H1 (cell line): ENCODE measurements at regions not wholly inside any gene's neighbourhood (a gene's known extent, or its start where the extent isn't known, plus 50 kb on each side); places are given as distances from the start of the nearest gene placed in this dataset.

Experiments
- CTCF ChIA-PET: fragments of 300-600 bp; sonication (Branson Sonifier 250); formaldehyde crosslinking; loops from one replicate; lab custom pipeline; 2021; ENCODE audit not compliant: partially characterized antibody; lab: Charles Lee
- POLR2A ChIA-PET: fragments of 300-600 bp; sonication (Branson Sonifier 250); formaldehyde crosslinking; loops from one replicate; lab custom pipeline; 2021; ENCODE audit warnings: inconsistent platforms; ENCODE audit not compliant: partially characterized antibody; lab: Charles Lee
- DNase-seq, 2 experiments: peaks; one replicate each; pipeline versions ENCODE4 v3.0.0 to v3.0.0-alpha.2; 2010 to 2022; ENCODE audit warnings: low spot score in 2 of 2, low read depth in 1 of 2, mixed read lengths in 1 of 2
- FAIRE-seq: peaks from 2 replicates; lab custom pipeline; 2011; peaks lifted over from hg19 to GRCh38; lab: Jason Lieb, UNC
- H2AFZ ChIP-seq: 2 replicates; pipeline ENCODE4 v1.8.1; 2012; ENCODE audit warnings: low read length, inconsistent platforms
- H2AK5ac ChIP-seq: 2 replicates; pipeline ENCODE4 v1.6.1; 2013; ENCODE audit warnings: low read depth, low read length
- H2BK120ac ChIP-seq: replicated peaks from 2 replicates; pipeline ENCODE3; 2013; ENCODE audit warnings: low read depth, low read length, inconsistent platforms
- H2BK12ac ChIP-seq: 2 replicates; pipeline ENCODE4 v1.6.1; 2013; ENCODE audit warnings: low read depth, low read length
- H2BK15ac ChIP-seq: 2 replicates; pipeline ENCODE4 v1.6.1; 2013; ENCODE audit warnings: low read length
- H2BK20ac ChIP-seq: 2 replicates; pipeline ENCODE4 v1.6.1; 2013; ENCODE audit warnings: low read length
- H2BK5ac ChIP-seq: 2 replicates; pipeline ENCODE4 v1.6.1; 2013; ENCODE audit warnings: low read depth, low read length
- H3K14ac ChIP-seq: 2 replicates; pipeline ENCODE4 v1.6.1; 2013; ENCODE audit warnings: inconsistent platforms; ENCODE audit not compliant: insufficient read length
- H3K18ac ChIP-seq: 2 replicates; pipeline ENCODE4 v1.6.1; 2013; ENCODE audit warnings: low read length; ENCODE audit errors: extremely low read depth
- H3K23ac ChIP-seq: 2 replicates; pipeline ENCODE4 v1.6.1; 2013; ENCODE audit warnings: inconsistent platforms; ENCODE audit not compliant: insufficient read length
- H3K23me2 ChIP-seq: 2 replicates; pipeline ENCODE4 v1.6.1; 2013; ENCODE audit warnings: low read depth, low read length
- H3K27ac ChIP-seq: 2 replicates; pipeline ENCODE4 v1.6.1; 2011; ENCODE audit warnings: low read depth, low read length, inconsistent platforms
- H3K27me3 ChIP-seq, 4 experiments: replicated peaks in 1 of 4; 1 replicate in 1 of 4; 2 replicates in 3 of 4; pipeline versions ENCODE4 v1.6.1 to v1.8.1; 2011 to 2013; ENCODE audit warnings: low read length in 3 of 4, mild to moderate bottlenecking in 3 of 4, inconsistent platforms in 2 of 4, mixed read lengths in 2 of 4, moderate library complexity in 1 of 4; ENCODE audit not compliant: control insufficient read depth in 3 of 4, insufficient read depth in 3 of 4; ENCODE audit errors: extremely low read depth in 1 of 4
- H3K36me3 ChIP-seq, 4 experiments: 2 replicates each; pipeline versions ENCODE4 v1.6.1 to v1.8.1; 2011 to 2013; ENCODE audit warnings: mild to moderate bottlenecking in 4 of 4, low read length in 3 of 4, moderate library complexity in 2 of 4, control low read depth in 1 of 4, inconsistent platforms in 1 of 4; ENCODE audit not compliant: insufficient read depth in 4 of 4, control insufficient read depth in 2 of 4
- H3K4ac ChIP-seq: replicated peaks from 2 replicates; pipeline ENCODE3; 2013; ENCODE audit warnings: low read length, low read depth, mixed read lengths, inconsistent platforms; ENCODE audit not compliant: insufficient read length
- H3K4me1 ChIP-seq, 4 experiments: replicated peaks in 1 of 4; 1 replicate in 1 of 4; 2 replicates in 3 of 4; pipeline versions ENCODE4 v1.6.1 to v1.8.1; 2011 to 2013; ENCODE audit warnings: low read length in 3 of 4, inconsistent platforms in 2 of 4, mixed read lengths in 1 of 4; ENCODE audit not compliant: insufficient read depth in 4 of 4, control insufficient read depth in 3 of 4
- H3K4me2 ChIP-seq, 2 experiments: 2 replicates each; pipeline versions ENCODE4 v1.6.1 to v1.8.1; 2011 to 2013; ENCODE audit warnings: low read depth in 2 of 2, low read length in 2 of 2, control low read depth in 1 of 2, inconsistent platforms in 1 of 2, mild to moderate bottlenecking in 1 of 2; ENCODE audit not compliant: insufficient read depth in 1 of 2
- H3K4me3 ChIP-seq, 4 experiments: fragments of 200-600, 300-600 bp in 1 of 4; sonication (generic), shearing (Covaris generic), sonication (Bioruptor Twin) in 1 of 4; 2 replicates each; pipeline versions ENCODE4 v1.5.1 to v1.8.1; 2011 to 2016; ENCODE audit warnings: low read length in 4 of 4, low read depth in 3 of 4, control low read depth in 2 of 4, inconsistent platforms in 2 of 4, mild to moderate bottlenecking in 2 of 4, mixed read lengths in 1 of 4, moderate library complexity in 1 of 4; ENCODE audit not compliant: insufficient read depth in 2 of 4; ENCODE audit errors: extremely low read depth in 1 of 4
- H3K56ac ChIP-seq: replicated peaks from 2 replicates; pipeline ENCODE3; 2013; ENCODE audit warnings: low read depth, mild to moderate bottlenecking, mixed read lengths, low read length, inconsistent platforms; ENCODE audit not compliant: insufficient read length
- H3K79me1 ChIP-seq: 2 replicates; pipeline ENCODE4 v1.6.1; 2013; ENCODE audit warnings: low read depth, low read length, control low read depth
- H3K79me2 ChIP-seq, 2 experiments: 2 replicates each; pipeline versions ENCODE4 v1.6.1 to v1.8.1; 2012 to 2013; ENCODE audit warnings: low read length in 2 of 2, mild to moderate bottlenecking in 2 of 2, inconsistent platforms in 1 of 2; ENCODE audit not compliant: insufficient read depth in 2 of 2, control insufficient read depth in 1 of 2
- H3K9ac ChIP-seq, 4 experiments: replicated peaks in 1 of 4; 1 replicate in 1 of 4; 2 replicates in 3 of 4; pipeline versions ENCODE4 v1.6.1 to v1.8.1; 2011 to 2013; ENCODE audit warnings: low read depth in 3 of 4, low read length in 3 of 4, control low read depth in 2 of 4, mild to moderate bottlenecking in 2 of 4, moderate library complexity in 2 of 4, inconsistent platforms in 1 of 4; ENCODE audit errors: extremely low read depth in 1 of 4
- H3K9me3 ChIP-seq, 2 experiments: 2 replicates each; pipeline versions ENCODE4 v1.6.1 to v1.8.1; 2012 to 2013; ENCODE audit warnings: mild to moderate bottlenecking in 2 of 2, moderate library complexity in 2 of 2, control low read depth in 1 of 2, inconsistent platforms in 1 of 2, low read depth in 1 of 2, low read length in 1 of 2, mixed read lengths in 1 of 2; ENCODE audit not compliant: insufficient read depth in 2 of 2
- H4K20me1 ChIP-seq, 2 experiments: replicated peaks in 1 of 2; 2 replicates each; pipeline versions ENCODE3 to v1.8.1; 2011 to 2013; ENCODE audit warnings: inconsistent platforms in 2 of 2, low read length in 2 of 2, mild to moderate bottlenecking in 1 of 2; ENCODE audit not compliant: insufficient read depth in 2 of 2, control insufficient read depth in 1 of 2
- H4K5ac ChIP-seq: 2 replicates; pipeline ENCODE4 v1.6.1; 2013; ENCODE audit warnings: low read length, low read depth, mixed read lengths, inconsistent platforms; ENCODE audit not compliant: insufficient read length
- H4K8ac ChIP-seq: 2 replicates; pipeline ENCODE4 v1.8.0; 2013; ENCODE audit warnings: mild to moderate bottlenecking, moderate library complexity, low read length, inconsistent platforms; ENCODE audit not compliant: insufficient read depth; ENCODE audit errors: extremely low read depth
- H4K91ac ChIP-seq: replicated peaks from 2 replicates; pipeline ENCODE3; 2013; ENCODE audit warnings: low read length, mixed read lengths, inconsistent platforms; ENCODE audit not compliant: insufficient read length
- EGR1 ChIP-seq: IDR thresholded peaks from 2 replicates; pipeline ENCODE4 v1.6.1; 2011; ENCODE audit warnings: low read depth, low read length, borderline replicate concordance
- POU5F1 ChIP-seq: IDR thresholded peaks from 2 replicates; pipeline ENCODE4 v1.6.1; 2011; ENCODE audit warnings: low read depth, mild to moderate bottlenecking, low read length, moderate library complexity

- H3K18ac ChIP-seq: no peak overlapping the region
- no peak overlapping the region for H2AFZ ChIP-seq
- no peak overlapping the region for H2AK5ac ChIP-seq
- POLR2A ChIA-PET: no interaction called here
- no peak overlapping the region for H2BK20ac ChIP-seq
- no peaks in the 10 kb centered on the region; a peak in 1 of 4 replicates for H3K9me3 ChIP-seq
- H3K56ac ChIP-seq: no peak overlapping the region
- no peak overlapping the region for H3K4me2 ChIP-seq
- H3K23me2 ChIP-seq: no peaks in the 10 kb centered on the region
- no peak overlapping the region for H4K5ac ChIP-seq
- H3K36me3 ChIP-seq: no peaks in the 10 kb centered on the region
- TF ChIP-seq EGR1 (no peak), POU5F1 (no peak)
- TF ChIP-seq, all 59 proteins: peak for 0
- no peak overlapping the region for H2BK5ac ChIP-seq
- DNase-seq: no peak
- H3K14ac ChIP-seq: no peak overlapping the region
- H2BK12ac ChIP-seq: no peak overlapping the region
- H4K91ac ChIP-seq: no peak overlapping the region
- H2BK15ac ChIP-seq: no peak overlapping the region
- H3K27ac ChIP-seq: no peak overlapping the region
- H3K4me1 ChIP-seq: no peaks in the 10 kb centered on the region
- CTCF ChIA-PET: no interaction called here
- H4K20me1 ChIP-seq: no peaks in the 10 kb centered on the region
- H3K4me3 ChIP-seq: no peak overlapping the region
- no peaks in the 10 kb centered on the region for H3K79me1 ChIP-seq
- no peaks in the 10 kb centered on the region for H3K27me3 ChIP-seq
- no peak overlapping the region for H3K4ac ChIP-seq
- no peak overlapping the region for H3K9ac ChIP-seq
- H2BK120ac ChIP-seq: no peak overlapping the region
- no peaks in the 10 kb centered on the region for H3K79me2 ChIP-seq
- no peak overlapping the region for H3K23ac ChIP-seq
- no peak overlapping the region for H4K8ac ChIP-seq
- FAIRE-seq: no peak
Observed at GRCh38 chr3:161796312-161796711, 299.7 kb downstream of the OTOL1 start.
